H1 (cell line): ENCODE measurements at regions not wholly inside any gene's neighbourhood (a gene's known extent, or its start where the extent isn't known, plus 50 kb on each side); places are given as distances from the start of the nearest gene placed in this dataset.

Experiments used
- TF ChIP-seq, protein P1 (sequence below): fragments of 300-600 bp; sonication (generic); IDR thresholded peaks from 2 replicates; pipeline ENCODE4 v1.7.1; 2012; ENCODE audit warnings: low read length, moderate library complexity, mild to moderate bottlenecking, inconsistent platforms; ENCODE audit not compliant: insufficient replicate concordance
- TF ChIP-seq, protein P2 (sequence below): IDR thresholded peaks from 2 replicates; pipeline ENCODE4 v1.6.1; 2012; ENCODE audit warnings: inconsistent platforms

DNA sequence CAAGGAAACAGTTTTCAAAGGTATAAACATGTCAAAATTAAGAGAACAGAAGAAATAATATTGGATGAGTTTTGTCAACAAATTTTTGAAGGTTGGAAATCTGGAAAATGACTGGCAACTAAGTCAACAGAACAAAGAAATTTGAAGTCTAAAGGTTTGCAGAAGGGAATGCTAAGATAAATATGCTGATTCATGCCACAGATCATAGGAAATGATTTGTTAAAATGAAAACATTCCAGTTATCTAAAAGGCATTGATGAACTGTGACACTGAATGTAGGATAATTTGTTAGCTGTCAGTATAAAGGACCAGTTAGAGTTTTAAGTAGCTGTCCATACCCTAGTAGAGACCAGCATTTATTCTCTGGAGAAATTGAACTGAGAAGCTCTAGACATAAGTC, 157.9 kb upstream of the CHRM3 start (continued):
- TF ChIP-seq, protein P1, sequence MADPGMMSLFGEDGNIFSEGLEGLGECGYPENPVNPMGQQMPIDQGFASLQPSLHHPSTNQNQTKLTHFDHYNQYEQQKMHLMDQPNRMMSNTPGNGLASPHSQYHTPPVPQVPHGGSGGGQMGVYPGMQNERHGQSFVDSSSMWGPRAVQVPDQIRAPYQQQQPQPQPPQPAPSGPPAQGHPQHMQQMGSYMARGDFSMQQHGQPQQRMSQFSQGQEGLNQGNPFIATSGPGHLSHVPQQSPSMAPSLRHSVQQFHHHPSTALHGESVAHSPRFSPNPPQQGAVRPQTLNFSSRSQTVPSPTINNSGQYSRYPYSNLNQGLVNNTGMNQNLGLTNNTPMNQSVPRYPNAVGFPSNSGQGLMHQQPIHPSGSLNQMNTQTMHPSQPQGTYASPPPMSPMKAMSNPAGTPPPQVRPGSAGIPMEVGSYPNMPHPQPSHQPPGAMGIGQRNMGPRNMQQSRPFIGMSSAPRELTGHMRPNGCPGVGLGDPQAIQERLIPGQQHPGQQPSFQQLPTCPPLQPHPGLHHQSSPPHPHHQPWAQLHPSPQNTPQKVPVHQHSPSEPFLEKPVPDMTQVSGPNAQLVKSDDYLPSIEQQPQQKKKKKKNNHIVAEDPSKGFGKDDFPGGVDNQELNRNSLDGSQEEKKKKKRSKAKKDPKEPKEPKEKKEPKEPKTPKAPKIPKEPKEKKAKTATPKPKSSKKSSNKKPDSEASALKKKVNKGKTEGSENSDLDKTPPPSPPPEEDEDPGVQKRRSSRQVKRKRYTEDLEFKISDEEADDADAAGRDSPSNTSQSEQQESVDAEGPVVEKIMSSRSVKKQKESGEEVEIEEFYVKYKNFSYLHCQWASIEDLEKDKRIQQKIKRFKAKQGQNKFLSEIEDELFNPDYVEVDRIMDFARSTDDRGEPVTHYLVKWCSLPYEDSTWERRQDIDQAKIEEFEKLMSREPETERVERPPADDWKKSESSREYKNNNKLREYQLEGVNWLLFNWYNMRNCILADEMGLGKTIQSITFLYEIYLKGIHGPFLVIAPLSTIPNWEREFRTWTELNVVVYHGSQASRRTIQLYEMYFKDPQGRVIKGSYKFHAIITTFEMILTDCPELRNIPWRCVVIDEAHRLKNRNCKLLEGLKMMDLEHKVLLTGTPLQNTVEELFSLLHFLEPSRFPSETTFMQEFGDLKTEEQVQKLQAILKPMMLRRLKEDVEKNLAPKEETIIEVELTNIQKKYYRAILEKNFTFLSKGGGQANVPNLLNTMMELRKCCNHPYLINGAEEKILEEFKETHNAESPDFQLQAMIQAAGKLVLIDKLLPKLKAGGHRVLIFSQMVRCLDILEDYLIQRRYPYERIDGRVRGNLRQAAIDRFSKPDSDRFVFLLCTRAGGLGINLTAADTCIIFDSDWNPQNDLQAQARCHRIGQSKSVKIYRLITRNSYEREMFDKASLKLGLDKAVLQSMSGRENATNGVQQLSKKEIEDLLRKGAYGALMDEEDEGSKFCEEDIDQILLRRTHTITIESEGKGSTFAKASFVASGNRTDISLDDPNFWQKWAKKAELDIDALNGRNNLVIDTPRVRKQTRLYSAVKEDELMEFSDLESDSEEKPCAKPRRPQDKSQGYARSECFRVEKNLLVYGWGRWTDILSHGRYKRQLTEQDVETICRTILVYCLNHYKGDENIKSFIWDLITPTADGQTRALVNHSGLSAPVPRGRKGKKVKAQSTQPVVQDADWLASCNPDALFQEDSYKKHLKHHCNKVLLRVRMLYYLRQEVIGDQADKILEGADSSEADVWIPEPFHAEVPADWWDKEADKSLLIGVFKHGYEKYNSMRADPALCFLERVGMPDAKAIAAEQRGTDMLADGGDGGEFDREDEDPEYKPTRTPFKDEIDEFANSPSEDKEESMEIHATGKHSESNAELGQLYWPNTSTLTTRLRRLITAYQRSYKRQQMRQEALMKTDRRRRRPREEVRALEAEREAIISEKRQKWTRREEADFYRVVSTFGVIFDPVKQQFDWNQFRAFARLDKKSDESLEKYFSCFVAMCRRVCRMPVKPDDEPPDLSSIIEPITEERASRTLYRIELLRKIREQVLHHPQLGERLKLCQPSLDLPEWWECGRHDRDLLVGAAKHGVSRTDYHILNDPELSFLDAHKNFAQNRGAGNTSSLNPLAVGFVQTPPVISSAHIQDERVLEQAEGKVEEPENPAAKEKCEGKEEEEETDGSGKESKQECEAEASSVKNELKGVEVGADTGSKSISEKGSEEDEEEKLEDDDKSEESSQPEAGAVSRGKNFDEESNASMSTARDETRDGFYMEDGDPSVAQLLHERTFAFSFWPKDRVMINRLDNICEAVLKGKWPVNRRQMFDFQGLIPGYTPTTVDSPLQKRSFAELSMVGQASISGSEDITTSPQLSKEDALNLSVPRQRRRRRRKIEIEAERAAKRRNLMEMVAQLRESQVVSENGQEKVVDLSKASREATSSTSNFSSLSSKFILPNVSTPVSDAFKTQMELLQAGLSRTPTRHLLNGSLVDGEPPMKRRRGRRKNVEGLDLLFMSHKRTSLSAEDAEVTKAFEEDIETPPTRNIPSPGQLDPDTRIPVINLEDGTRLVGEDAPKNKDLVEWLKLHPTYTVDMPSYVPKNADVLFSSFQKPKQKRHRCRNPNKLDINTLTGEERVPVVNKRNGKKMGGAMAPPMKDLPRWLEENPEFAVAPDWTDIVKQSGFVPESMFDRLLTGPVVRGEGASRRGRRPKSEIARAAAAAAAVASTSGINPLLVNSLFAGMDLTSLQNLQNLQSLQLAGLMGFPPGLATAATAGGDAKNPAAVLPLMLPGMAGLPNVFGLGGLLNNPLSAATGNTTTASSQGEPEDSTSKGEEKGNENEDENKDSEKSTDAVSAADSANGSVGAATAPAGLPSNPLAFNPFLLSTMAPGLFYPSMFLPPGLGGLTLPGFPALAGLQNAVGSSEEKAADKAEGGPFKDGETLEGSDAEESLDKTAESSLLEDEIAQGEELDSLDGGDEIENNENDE = no peak
- TF ChIP-seq, protein P2, sequence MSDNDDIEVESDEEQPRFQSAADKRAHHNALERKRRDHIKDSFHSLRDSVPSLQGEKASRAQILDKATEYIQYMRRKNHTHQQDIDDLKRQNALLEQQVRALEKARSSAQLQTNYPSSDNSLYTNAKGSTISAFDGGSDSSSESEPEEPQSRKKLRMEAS = no peak
